ENCODE measurements at regions not wholly inside any gene's neighbourhood (a gene's known extent, or its start where the extent isn't known, plus 50 kb on each side); places are given as distances from the start of the nearest gene placed in this dataset.
"Not testable (repeated sequence)": the region's sequence is repeated elsewhere in the genome, so short reads cannot be mapped to it uniquely, and the experiment has no call there.

- not testable (repeated sequence) for DNase-seq
Observed at GRCh38 chr5:93213111-93213794, 367.8 kb downstream of the NR2F1-AS1 start.

DNA sequence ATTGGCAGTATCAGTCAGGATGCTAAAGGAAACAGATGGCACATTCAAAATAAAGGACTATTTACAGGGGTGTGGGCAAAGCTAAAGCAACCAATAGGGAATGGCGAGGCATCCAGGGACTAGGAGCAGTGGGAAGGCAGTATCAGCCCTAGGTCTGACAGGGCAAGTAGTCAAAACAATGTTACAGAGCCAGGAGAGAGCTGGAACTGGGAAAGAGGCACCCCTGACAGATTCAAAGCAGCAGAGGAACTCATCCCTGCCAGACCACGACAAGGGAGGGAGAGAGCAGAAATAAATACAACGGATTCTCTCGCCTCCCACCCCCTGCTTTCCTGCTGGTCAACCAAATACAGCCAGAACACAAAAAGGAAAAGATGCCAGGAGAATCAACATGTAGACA lies 371.5 kb downstream of the NR2F1-AS1 start:
- DNase-seq, result no peak

DNA sequence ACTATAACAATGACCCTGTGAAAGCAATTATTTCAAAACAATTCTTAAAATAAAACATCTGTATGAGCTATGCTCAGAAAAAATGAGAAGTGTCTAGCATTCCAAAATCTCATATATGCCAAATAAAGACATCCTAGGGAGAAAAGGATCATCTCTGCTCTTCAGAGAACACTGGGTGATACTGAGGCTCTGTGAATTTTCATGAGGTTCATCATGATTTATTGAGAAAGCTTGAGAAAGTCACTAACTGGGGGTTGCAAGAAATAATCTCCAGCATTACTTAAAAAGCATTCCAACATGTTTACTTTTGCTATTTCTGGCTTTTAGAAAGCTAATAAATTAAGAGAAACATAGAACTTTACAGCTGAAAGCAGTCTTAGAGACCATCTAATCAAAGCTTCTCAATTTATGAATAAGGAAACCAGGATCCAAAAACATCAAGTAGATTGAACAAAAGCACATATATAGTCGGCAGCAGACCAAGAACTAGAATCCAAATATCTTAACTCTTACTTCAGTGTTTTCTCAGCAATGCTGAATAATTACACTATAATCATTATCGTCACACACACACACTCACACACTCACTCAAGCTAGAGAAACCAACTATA lies 372.8 kb downstream of the NR2F1-AS1 start:
- DNase-seq, result no peak

DNA sequence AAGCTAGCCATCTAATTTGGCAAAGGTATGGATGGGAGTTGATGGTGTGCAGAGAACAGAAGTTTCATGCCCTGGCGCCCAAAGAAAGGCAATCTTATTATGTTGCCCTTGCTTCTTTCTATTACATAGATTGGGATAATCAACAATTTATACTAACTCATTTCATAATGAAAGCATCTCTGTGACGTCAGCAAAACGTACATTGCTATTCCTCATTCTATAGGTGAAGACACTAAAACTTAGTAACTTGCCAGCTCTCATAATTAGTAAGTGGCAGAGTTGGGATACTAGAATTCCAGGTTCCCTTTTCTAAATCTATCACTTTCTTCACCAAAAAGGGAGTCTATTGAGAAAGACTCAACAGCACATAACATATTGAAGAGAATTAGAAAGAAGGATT lies 374.8 kb downstream of the NR2F1-AS1 start:
- no peak for DNase-seq

GRCh38 chr5:93201061-93201460 lies 380.0 kb downstream of the NR2F1-AS1 start:
- no peak for DNase-seq

GRCh38 chr5:93196986-93197385 lies 384.0 kb downstream of the NR2F1-AS1 start:
- DNase-seq, result no peak

DNA sequence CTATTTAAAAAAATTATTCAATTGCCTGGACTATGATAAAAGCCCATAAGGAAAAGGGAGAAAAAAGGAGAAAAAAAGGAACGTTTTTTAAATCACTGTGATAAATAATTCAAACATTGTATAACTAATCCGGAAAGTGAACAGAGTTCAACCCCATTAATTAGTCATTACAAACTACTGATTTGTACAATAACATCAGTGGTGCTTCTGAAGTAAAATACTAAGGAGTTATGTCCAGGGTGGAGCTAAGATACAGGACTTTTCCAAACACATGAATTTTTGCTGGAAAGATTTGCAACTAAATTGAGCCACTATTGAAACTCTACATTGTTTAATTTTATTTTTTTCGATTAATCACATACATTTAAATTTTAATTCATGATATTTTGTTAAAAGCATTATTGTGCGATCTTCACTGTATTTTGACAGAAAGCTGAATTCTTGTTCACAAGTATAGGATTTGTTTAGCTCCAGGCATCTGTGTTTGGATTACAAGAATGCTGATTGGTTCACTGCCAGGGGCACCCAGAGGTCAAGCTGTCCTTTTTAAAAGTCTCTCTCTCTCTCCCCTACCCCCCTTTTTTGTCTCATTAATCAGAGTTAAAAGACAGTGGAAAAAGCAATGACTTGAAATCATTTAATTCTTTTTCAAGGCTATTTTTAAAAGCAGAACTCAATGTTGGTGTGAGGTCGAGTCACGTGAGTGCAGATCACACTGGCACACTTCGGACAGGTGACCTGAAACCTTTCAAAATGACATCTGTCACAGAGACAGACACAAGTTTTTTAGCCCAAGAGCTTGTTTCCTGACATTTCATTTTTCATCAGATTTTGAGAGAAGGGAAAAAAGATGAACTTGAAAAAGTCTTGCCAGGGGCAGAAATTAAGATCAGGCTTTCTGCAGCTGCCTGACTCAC lies 387.3 kb downstream of the NR2F1-AS1 start:
- DNase-seq, result no peak

GRCh38 chr5:93192683-93193082 lies 388.3 kb downstream of the NR2F1-AS1 start:
- DNase-seq, result no peak

GRCh38 chr5:93192087-93192486 lies 388.9 kb downstream of the NR2F1-AS1 start:
- DNase-seq, result no peak

DNA sequence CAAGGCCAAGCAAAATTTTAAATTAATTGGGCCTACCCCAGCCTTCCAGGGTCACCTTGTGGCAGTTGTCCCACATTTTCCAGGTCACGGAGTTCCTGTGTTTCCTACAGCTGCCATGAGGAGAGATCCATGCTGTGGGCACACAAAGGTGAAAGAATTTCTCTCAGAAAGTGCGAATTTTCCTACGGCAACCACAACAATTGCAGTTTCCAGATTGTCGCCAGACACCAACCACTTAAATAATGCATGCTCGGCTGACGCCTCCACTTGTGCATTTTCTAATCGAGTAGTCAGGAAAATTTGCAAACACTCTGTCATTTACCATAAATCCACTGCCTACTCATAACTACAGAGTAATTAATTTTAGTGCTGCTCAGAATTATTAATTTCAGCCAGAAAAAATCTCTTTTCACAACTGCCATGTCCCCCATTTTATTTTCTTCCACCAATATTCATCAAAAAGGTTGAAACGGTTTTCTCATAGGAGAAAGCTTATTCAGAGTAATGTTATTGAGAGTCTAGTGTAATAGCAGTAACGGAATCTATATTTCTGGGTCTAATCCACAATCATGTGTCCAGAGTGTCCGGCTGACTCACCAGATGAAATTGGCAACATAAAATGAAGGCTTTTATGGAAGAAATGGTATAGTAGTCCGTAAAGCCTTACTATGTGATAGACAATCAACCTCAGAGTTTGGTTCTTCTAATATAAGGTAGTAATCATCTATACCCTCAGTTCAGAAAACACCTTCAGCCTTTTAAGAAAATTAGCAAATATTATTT lies 389.8 kb downstream of the NR2F1-AS1 start:
- DNase-seq, result no peak

- no peak for DNase-seq
Observed at GRCh38 chr5:93189707-93190120, 391.3 kb downstream of the NR2F1-AS1 start.

DNA sequence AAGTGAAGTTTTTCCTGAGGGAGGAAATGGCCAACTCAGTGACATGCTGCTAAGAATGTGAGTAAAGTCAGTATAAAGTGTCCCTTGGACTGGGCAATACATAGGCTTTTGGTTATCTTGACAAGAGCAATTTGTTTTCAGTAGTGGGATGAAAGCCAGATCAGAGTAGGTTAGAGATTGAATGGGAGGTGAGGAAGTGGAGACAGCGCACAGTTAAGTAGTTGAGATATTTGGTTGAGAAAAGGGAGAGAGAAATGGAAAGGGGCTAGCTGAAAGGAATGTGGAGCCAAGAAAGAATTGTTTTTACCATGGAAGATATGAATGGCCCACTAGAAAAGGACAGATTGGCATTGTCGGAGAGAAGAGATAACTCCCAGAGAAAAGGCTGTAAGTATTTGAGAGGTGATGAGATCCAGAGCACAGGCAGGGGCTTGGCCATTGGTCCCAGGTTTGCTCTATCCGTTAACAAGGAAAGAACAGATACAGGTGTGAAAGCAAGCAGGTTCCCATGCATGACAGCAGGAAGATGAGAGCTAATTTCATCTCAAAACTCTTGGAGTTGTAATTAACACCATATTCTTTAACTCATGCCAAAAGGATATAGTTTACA lies 392.0 kb downstream of the NR2F1-AS1 start:
- no peak for DNase-seq

GRCh38 chr5:93186076-93186682 lies 394.8 kb downstream of the NR2F1-AS1 start:
- DNase-seq, result no peak

- DNase-seq, result no peak
Observed at GRCh38 chr5:93184041-93184440, 397.0 kb downstream of the NR2F1-AS1 start.

DNA sequence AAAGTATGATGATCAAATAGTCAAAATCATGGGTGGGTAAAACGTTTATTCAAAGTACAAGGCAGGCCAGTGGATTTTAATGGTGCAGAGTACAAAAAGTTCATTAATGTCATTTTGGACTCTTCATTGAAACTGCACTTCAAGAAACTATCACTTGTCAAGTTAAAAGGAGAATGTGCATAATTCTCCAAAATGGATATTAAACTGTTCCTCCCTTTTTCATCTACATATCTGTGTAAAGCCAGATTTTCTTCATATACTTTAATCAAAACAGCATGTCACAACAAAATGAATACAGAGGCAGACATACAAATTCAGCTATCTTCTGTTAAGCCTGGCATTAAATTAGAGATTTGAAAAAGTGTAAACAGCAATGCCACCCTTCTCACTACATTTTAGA lies 401.6 kb downstream of the NR2F1-AS1 start:
- no peak for DNase-seq

- no peak for DNase-seq
Observed at GRCh38 chr5:93174930-93175329, 406.1 kb downstream of the NR2F1-AS1 start.

DNA sequence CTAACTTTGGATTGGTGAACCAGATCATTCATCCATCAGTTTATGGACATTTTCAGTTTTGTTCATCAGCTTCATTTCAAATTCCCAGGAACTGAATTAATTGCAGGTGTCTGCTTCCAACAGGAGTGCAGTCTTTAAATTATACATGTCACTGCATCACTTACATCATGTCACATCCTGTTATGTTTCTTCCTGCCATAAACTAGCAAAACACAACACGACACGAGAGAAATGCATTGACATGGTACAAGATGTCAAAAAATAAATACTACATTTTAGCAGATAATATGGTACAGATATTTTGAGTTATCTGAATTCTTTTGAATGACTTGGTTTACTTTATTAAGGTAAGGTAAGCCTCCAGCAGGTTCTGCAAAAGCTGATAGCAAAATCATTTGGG lies 415.5 kb downstream of the NR2F1-AS1 start:
- no peak for DNase-seq

DNA sequence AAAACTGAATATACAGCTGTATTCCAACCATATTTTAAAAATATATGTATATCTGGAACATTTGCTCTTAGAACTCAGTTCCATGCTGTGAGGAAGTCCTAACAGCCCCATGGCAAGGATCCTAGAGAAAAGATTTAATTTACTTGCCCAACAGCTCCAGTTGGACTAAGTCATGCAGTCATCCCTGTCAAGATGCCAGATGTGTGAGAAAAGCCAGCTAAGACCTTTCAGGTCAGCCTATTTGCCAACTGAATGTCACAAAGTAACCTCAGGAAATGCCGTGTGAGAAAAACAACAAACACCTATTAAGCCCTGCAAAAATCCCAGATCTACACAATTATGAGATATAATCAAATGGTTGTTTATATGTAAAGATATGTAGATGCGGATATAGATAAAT lies 416.3 kb downstream of the NR2F1-AS1 start:
- DNase-seq, result no peak

GRCh38 chr5:93163010-93163663 lies 417.9 kb downstream of the NR2F1-AS1 start:
- DNase-seq, result no peak

- DNase-seq, result no peak
Observed at GRCh38 chr5:93161661-93162654, 419.1 kb downstream of the NR2F1-AS1 start.
